H1 (cell line): ENCODE measurements at regions not wholly inside any gene's neighbourhood (a gene's known extent, or its start where the extent isn't known, plus 50 kb on each side); places are given as distances from the start of the nearest gene placed in this dataset.

Experiments
- CTCF ChIA-PET: fragments of 300-600 bp; sonication (Branson Sonifier 250); formaldehyde crosslinking; loops from one replicate; lab custom pipeline; 2021; ENCODE audit not compliant: partially characterized antibody; lab: Charles Lee
- POLR2A ChIA-PET: fragments of 300-600 bp; sonication (Branson Sonifier 250); formaldehyde crosslinking; loops from one replicate; lab custom pipeline; 2021; ENCODE audit warnings: inconsistent platforms; ENCODE audit not compliant: partially characterized antibody; lab: Charles Lee
- DNase-seq, 2 experiments: peaks; one replicate each; pipeline versions ENCODE4 v3.0.0 to v3.0.0-alpha.2; 2010 to 2022; ENCODE audit warnings: low spot score in 2 of 2, low read depth in 1 of 2, mixed read lengths in 1 of 2
- FAIRE-seq: peaks from 2 replicates; lab custom pipeline; 2011; peaks lifted over from hg19 to GRCh38; lab: Jason Lieb, UNC
- H2AFZ ChIP-seq: 2 replicates; pipeline ENCODE4 v1.8.1; 2012; ENCODE audit warnings: low read length, inconsistent platforms
- H2AK5ac ChIP-seq: 2 replicates; pipeline ENCODE4 v1.6.1; 2013; ENCODE audit warnings: low read depth, low read length
- H2BK120ac ChIP-seq: replicated peaks from 2 replicates; pipeline ENCODE3; 2013; ENCODE audit warnings: low read depth, low read length, inconsistent platforms
- H2BK12ac ChIP-seq: 2 replicates; pipeline ENCODE4 v1.6.1; 2013; ENCODE audit warnings: low read depth, low read length
- H2BK15ac ChIP-seq: 2 replicates; pipeline ENCODE4 v1.6.1; 2013; ENCODE audit warnings: low read length
- H2BK20ac ChIP-seq: 2 replicates; pipeline ENCODE4 v1.6.1; 2013; ENCODE audit warnings: low read length
- H2BK5ac ChIP-seq: 2 replicates; pipeline ENCODE4 v1.6.1; 2013; ENCODE audit warnings: low read depth, low read length
- H3K14ac ChIP-seq: 2 replicates; pipeline ENCODE4 v1.6.1; 2013; ENCODE audit warnings: inconsistent platforms; ENCODE audit not compliant: insufficient read length
- H3K18ac ChIP-seq: 2 replicates; pipeline ENCODE4 v1.6.1; 2013; ENCODE audit warnings: low read length; ENCODE audit errors: extremely low read depth
- H3K23ac ChIP-seq: 2 replicates; pipeline ENCODE4 v1.6.1; 2013; ENCODE audit warnings: inconsistent platforms; ENCODE audit not compliant: insufficient read length
- H3K23me2 ChIP-seq: 2 replicates; pipeline ENCODE4 v1.6.1; 2013; ENCODE audit warnings: low read depth, low read length
- H3K27ac ChIP-seq: 2 replicates; pipeline ENCODE4 v1.6.1; 2011; ENCODE audit warnings: low read depth, low read length, inconsistent platforms
- H3K27me3 ChIP-seq, 4 experiments: replicated peaks in 1 of 4; 1 replicate in 1 of 4; 2 replicates in 3 of 4; pipeline versions ENCODE4 v1.6.1 to v1.8.1; 2011 to 2013; ENCODE audit warnings: low read length in 3 of 4, mild to moderate bottlenecking in 3 of 4, inconsistent platforms in 2 of 4, mixed read lengths in 2 of 4, moderate library complexity in 1 of 4; ENCODE audit not compliant: control insufficient read depth in 3 of 4, insufficient read depth in 3 of 4; ENCODE audit errors: extremely low read depth in 1 of 4
- H3K36me3 ChIP-seq, 4 experiments: 2 replicates each; pipeline versions ENCODE4 v1.6.1 to v1.8.1; 2011 to 2013; ENCODE audit warnings: mild to moderate bottlenecking in 4 of 4, low read length in 3 of 4, moderate library complexity in 2 of 4, control low read depth in 1 of 4, inconsistent platforms in 1 of 4; ENCODE audit not compliant: insufficient read depth in 4 of 4, control insufficient read depth in 2 of 4
- H3K4ac ChIP-seq: replicated peaks from 2 replicates; pipeline ENCODE3; 2013; ENCODE audit warnings: low read length, low read depth, mixed read lengths, inconsistent platforms; ENCODE audit not compliant: insufficient read length
- H3K4me1 ChIP-seq, 4 experiments: replicated peaks in 1 of 4; 1 replicate in 1 of 4; 2 replicates in 3 of 4; pipeline versions ENCODE4 v1.6.1 to v1.8.1; 2011 to 2013; ENCODE audit warnings: low read length in 3 of 4, inconsistent platforms in 2 of 4, mixed read lengths in 1 of 4; ENCODE audit not compliant: insufficient read depth in 4 of 4, control insufficient read depth in 3 of 4
- H3K4me2 ChIP-seq, 2 experiments: 2 replicates each; pipeline versions ENCODE4 v1.6.1 to v1.8.1; 2011 to 2013; ENCODE audit warnings: low read depth in 2 of 2, low read length in 2 of 2, control low read depth in 1 of 2, inconsistent platforms in 1 of 2, mild to moderate bottlenecking in 1 of 2; ENCODE audit not compliant: insufficient read depth in 1 of 2
- H3K4me3 ChIP-seq, 4 experiments: fragments of 200-600, 300-600 bp in 1 of 4; sonication (generic), shearing (Covaris generic), sonication (Bioruptor Twin) in 1 of 4; 2 replicates each; pipeline versions ENCODE4 v1.5.1 to v1.8.1; 2011 to 2016; ENCODE audit warnings: low read length in 4 of 4, low read depth in 3 of 4, control low read depth in 2 of 4, inconsistent platforms in 2 of 4, mild to moderate bottlenecking in 2 of 4, mixed read lengths in 1 of 4, moderate library complexity in 1 of 4; ENCODE audit not compliant: insufficient read depth in 2 of 4; ENCODE audit errors: extremely low read depth in 1 of 4
- H3K56ac ChIP-seq: replicated peaks from 2 replicates; pipeline ENCODE3; 2013; ENCODE audit warnings: low read depth, mild to moderate bottlenecking, mixed read lengths, low read length, inconsistent platforms; ENCODE audit not compliant: insufficient read length
- H3K79me1 ChIP-seq: 2 replicates; pipeline ENCODE4 v1.6.1; 2013; ENCODE audit warnings: low read depth, low read length, control low read depth
- H3K79me2 ChIP-seq, 2 experiments: 2 replicates each; pipeline versions ENCODE4 v1.6.1 to v1.8.1; 2012 to 2013; ENCODE audit warnings: low read length in 2 of 2, mild to moderate bottlenecking in 2 of 2, inconsistent platforms in 1 of 2; ENCODE audit not compliant: insufficient read depth in 2 of 2, control insufficient read depth in 1 of 2
- H3K9ac ChIP-seq, 4 experiments: replicated peaks in 1 of 4; 1 replicate in 1 of 4; 2 replicates in 3 of 4; pipeline versions ENCODE4 v1.6.1 to v1.8.1; 2011 to 2013; ENCODE audit warnings: low read depth in 3 of 4, low read length in 3 of 4, control low read depth in 2 of 4, mild to moderate bottlenecking in 2 of 4, moderate library complexity in 2 of 4, inconsistent platforms in 1 of 4; ENCODE audit errors: extremely low read depth in 1 of 4
- H3K9me3 ChIP-seq, 2 experiments: 2 replicates each; pipeline versions ENCODE4 v1.6.1 to v1.8.1; 2012 to 2013; ENCODE audit warnings: mild to moderate bottlenecking in 2 of 2, moderate library complexity in 2 of 2, control low read depth in 1 of 2, inconsistent platforms in 1 of 2, low read depth in 1 of 2, low read length in 1 of 2, mixed read lengths in 1 of 2; ENCODE audit not compliant: insufficient read depth in 2 of 2
- H4K20me1 ChIP-seq, 2 experiments: replicated peaks in 1 of 2; 2 replicates each; pipeline versions ENCODE3 to v1.8.1; 2011 to 2013; ENCODE audit warnings: inconsistent platforms in 2 of 2, low read length in 2 of 2, mild to moderate bottlenecking in 1 of 2; ENCODE audit not compliant: insufficient read depth in 2 of 2, control insufficient read depth in 1 of 2
- H4K5ac ChIP-seq: 2 replicates; pipeline ENCODE4 v1.6.1; 2013; ENCODE audit warnings: low read length, low read depth, mixed read lengths, inconsistent platforms; ENCODE audit not compliant: insufficient read length
- H4K8ac ChIP-seq: 2 replicates; pipeline ENCODE4 v1.8.0; 2013; ENCODE audit warnings: mild to moderate bottlenecking, moderate library complexity, low read length, inconsistent platforms; ENCODE audit not compliant: insufficient read depth; ENCODE audit errors: extremely low read depth
- H4K91ac ChIP-seq: replicated peaks from 2 replicates; pipeline ENCODE3; 2013; ENCODE audit warnings: low read length, mixed read lengths, inconsistent platforms; ENCODE audit not compliant: insufficient read length
- CTBP2 ChIP-seq: IDR thresholded peaks from 2 replicates; pipeline ENCODE4 v1.7.0; 2011; ENCODE audit warnings: borderline replicate concordance, mild to moderate bottlenecking, moderate library complexity, mixed read lengths, low read length; ENCODE audit not compliant: insufficient read depth, insufficient read length
- KDM4A ChIP-seq: IDR thresholded peaks from one replicate; pipeline ENCODE4 v1.7.1; 2012; ENCODE audit warnings: low read depth, mild to moderate bottlenecking, moderate library complexity, low read length, inconsistent platforms; ENCODE audit not compliant: severe bottlenecking
- KDM5A ChIP-seq: fragments of 200-600 bp; IDR thresholded peaks from 2 replicates; pipeline ENCODE4 v1.7.1; 2012; ENCODE audit warnings: mild to moderate bottlenecking, low read length, inconsistent platforms, mixed read lengths
- NRF1 ChIP-seq: IDR thresholded peaks from 2 replicates; pipeline ENCODE4 v1.6.1; 2011; ENCODE audit warnings: mild to moderate bottlenecking, low read depth, low read length, improper control_type of control experiment
- SIN3A ChIP-seq, 2 experiments: IDR thresholded peaks in 1 of 2; conservative IDR thresholded peaks in 1 of 2; 2 replicates each; pipeline ENCODE4 v1.6.1; 2011 to 2012; ENCODE audit warnings: low read length in 2 of 2, improper control_type of control experiment in 1 of 2, low read depth in 1 of 2, mild to moderate bottlenecking in 1 of 2
- WGBS, 2 experiments: shearing (Covaris generic) in 1 of 2; methylation state at CpG; one replicate each; pipeline versions ENCODE4 v1.1.6 to v1.1.7; 2013 to 2015; ENCODE audit warnings: low lambda C conversion rate in 2 of 2, mixed read lengths in 2 of 2, inconsistent platforms in 1 of 2, low coverage in 1 of 2, missing lambda C conversion rate in 1 of 2; ENCODE audit not compliant: insufficient replicate concordance in 2 of 2, insufficient coverage in 1 of 2, insufficient read length in 1 of 2; ENCODE audit errors: extremely low coverage in 1 of 2, missing lambda C conversion rate in 1 of 2; 5-methylcytosine and 5-hydroxymethylcytosine counted together
- TF ChIP-seq, protein P1 (sequence below), 3 experiments: IDR thresholded peaks; 1 replicate in 2 of 3; 2 replicates in 1 of 3; pipeline versions ENCODE4 v1.5.1 to v1.6.1; 2011; ENCODE audit warnings: low read length in 3 of 3, mild to moderate bottlenecking in 3 of 3, inconsistent platforms in 2 of 3, low read depth in 1 of 3, moderate library complexity in 1 of 3; ENCODE audit not compliant: insufficient read depth in 1 of 3; ENCODE audit errors: control extremely low read depth in 1 of 3

DNA sequence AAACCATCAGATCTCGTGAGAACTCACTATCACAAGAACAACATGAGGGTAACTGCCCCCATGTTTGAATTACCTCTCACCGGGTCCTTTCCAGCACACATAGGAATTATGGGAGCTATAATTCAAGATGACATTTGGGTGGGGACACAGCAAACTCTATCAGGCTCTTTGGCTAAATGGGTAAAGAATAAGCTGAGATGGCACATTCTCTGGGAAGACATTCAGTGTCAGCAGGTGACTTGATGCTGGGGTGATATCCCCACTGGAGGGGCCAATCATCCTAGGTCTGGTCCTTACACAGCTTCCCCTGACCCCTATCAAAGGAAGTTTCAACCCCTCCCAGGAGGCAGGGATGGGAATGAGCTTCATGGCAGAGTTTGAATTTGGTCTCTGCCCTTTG lies 664.0 kb upstream of the EEF2KMT start:
- H2BK5ac ChIP-seq, result no peak overlapping the region
- H3K14ac ChIP-seq, result no peak overlapping the region
- no peak overlapping the region for H3K23ac ChIP-seq
- H3K9me3 ChIP-seq, result no peaks in the 10 kb centered on the region
- no peak overlapping the region for H2BK15ac ChIP-seq
- no peak overlapping the region for H3K4ac ChIP-seq
- no peak overlapping the region for H3K56ac ChIP-seq
- H2BK12ac ChIP-seq, result no peak overlapping the region
- no peaks in the 10 kb centered on the region for H3K79me2 ChIP-seq
- no peak for FAIRE-seq
- H3K27ac ChIP-seq, result no peak overlapping the region
- H3K18ac ChIP-seq, result no peak overlapping the region
- WGBS, 2 experiments, result 93% methylated on average over 2 of the region's 2 CpGs; no CpG with 5 or more reads in 1 of the 2 experiments
- CTCF ChIA-PET, result no interaction called here
- no peak for DNase-seq
- no peak overlapping the region for H3K4me3 ChIP-seq
- no peaks in the 10 kb centered on the region for H3K27me3 ChIP-seq
- H2AFZ ChIP-seq, result no peak overlapping the region
- H4K20me1 ChIP-seq, result no peaks in the 10 kb centered on the region
- no peak overlapping the region for H4K8ac ChIP-seq
- H2BK120ac ChIP-seq, result no peak overlapping the region
- POLR2A ChIA-PET, result no interaction called here
- no peak overlapping the region for H4K5ac ChIP-seq
- H3K23me2 ChIP-seq, result no peaks in the 10 kb centered on the region; the same call in 1 of the 2 replicates
- H3K79me1 ChIP-seq, result no peaks in the 10 kb centered on the region
- H3K36me3 ChIP-seq, result no peaks in the 10 kb centered on the region
- H3K9ac ChIP-seq, result no peak overlapping the region
- no peak overlapping the region for H2AK5ac ChIP-seq
- no peak overlapping the region for H2BK20ac ChIP-seq
- H4K91ac ChIP-seq, result no peak overlapping the region
- peaks cover 0 to 7% (median 4%) of the 10 kb centered on the region in 4 experiments; a peak in 4 of 7 replicates for H3K4me1 ChIP-seq
- no peak overlapping the region for H3K4me2 ChIP-seq
- TF ChIP-seq, protein P1, sequence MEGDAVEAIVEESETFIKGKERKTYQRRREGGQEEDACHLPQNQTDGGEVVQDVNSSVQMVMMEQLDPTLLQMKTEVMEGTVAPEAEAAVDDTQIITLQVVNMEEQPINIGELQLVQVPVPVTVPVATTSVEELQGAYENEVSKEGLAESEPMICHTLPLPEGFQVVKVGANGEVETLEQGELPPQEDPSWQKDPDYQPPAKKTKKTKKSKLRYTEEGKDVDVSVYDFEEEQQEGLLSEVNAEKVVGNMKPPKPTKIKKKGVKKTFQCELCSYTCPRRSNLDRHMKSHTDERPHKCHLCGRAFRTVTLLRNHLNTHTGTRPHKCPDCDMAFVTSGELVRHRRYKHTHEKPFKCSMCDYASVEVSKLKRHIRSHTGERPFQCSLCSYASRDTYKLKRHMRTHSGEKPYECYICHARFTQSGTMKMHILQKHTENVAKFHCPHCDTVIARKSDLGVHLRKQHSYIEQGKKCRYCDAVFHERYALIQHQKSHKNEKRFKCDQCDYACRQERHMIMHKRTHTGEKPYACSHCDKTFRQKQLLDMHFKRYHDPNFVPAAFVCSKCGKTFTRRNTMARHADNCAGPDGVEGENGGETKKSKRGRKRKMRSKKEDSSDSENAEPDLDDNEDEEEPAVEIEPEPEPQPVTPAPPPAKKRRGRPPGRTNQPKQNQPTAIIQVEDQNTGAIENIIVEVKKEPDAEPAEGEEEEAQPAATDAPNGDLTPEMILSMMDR (IDR thresholded peaks at IDR 0.05; ENCODE audit: control extremely low read depth in 1 of 3, insufficient read depth in 1 of 3, low read depth in 1 of 3, low read length in 3 of 3), result no peak
- TF ChIP-seq CTBP2 (no peak), KDM4A (no peak), SIN3A (conservative IDR thresholded peaks at IDR 0.05 in 1 of 2, IDR thresholded peaks at IDR 0.05 in 1 of 2; ENCODE audit: low read depth in 1 of 2, low read length in 2 of 2) (no peak), NRF1 (no peak), KDM5A (no peak)
